ENCODE measurements at regions not wholly inside any gene's neighbourhood (a gene's known extent, or its start where the extent isn't known, plus 50 kb on each side); places are given as distances from the start of the nearest gene placed in this dataset.
"Not testable (repeated sequence)": the region's sequence is repeated elsewhere in the genome, so short reads cannot be mapped to it uniquely, and the experiment has no call there.

DNA sequence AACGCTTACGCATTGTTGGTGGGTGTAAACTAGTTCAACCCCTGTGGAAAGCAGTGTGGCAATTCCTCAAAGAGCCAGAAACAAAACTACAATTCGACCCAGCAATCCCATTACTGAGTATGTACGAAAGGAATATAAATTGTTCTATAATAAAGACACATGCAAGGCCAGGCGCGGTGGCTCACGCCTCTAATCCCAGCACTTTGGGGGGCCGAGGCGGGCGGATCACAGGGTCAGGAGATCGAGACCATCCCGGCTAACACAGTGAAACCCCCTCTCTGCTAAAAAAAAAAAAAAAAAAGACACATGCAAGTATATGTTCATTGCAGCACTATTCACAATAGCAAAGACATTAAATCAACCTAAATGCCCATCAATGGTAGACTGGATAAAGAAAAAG, 217.6 kb upstream of the ISL1 start:
- DNase-seq (ENCODE audit: low spot score) = not testable (repeated sequence)

DNA sequence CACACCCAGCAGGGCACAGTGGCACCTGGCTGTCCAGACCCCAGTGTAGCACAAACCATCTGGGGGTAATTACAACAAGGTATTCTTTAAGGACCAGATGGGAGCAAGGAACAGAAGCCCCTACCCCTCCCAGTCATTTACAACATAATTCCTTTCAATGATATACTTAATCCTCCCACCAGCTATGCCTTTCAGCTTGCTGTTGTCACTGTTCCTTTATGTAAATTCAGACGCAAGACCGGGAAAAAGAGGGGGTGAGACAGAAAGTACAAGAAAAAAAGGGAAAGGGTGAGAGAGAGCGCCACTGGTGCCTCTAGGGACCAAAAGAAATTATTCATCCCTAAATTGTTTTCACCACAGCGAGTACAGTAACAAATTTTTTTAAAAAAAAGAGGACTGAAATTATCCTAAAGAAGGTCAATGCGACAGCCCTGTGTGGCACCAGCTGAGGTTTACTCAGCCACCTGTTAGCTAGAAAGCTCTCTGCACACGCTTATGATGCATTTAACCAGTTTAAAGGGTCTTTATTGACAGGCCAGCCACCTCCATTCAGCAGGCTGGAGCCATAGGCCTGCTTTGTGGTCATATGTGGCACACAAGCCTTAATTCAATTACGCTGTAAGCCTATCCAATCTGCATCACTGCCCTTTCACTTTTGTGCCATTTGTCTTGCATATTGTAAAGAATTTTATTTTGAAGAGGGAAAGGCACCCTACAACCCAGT, 210.2 kb upstream of the ISL1 start:
- DNase-seq (ENCODE audit: low spot score) = no peak

DNA sequence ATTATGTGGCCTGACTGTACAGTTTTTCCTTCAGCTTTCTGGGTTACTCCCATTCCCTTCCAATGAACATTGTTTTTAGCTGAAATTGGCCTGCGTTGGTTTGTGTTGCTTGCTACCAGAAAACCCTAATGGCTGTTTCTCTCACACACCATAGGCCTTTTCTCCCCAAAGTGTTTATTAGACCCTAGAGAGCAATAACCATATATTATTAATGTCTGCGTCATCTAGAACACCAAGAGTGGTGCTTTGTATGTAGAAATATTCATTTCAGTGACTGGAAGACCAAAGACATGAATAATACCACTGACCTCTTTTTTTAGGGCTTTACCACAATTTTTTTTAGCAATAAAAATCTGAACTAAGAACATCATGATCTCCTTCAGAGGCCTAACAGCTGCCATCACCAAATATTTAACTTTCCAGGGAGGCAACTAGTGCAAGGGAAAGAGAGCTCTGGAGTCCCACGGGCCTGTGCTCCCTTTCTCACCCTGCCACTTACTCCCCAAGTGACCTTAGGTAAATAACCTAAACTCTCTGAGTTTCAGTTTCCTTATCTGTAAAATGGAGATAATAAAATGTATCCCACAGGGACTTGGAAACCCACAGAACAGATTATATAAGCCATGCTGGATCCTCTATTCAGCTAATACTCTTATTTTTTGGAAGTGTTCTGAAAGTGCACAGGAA, 201.9 kb upstream of the ISL1 start:
- DNase-seq (ENCODE audit: low spot score) = no peak

DNA sequence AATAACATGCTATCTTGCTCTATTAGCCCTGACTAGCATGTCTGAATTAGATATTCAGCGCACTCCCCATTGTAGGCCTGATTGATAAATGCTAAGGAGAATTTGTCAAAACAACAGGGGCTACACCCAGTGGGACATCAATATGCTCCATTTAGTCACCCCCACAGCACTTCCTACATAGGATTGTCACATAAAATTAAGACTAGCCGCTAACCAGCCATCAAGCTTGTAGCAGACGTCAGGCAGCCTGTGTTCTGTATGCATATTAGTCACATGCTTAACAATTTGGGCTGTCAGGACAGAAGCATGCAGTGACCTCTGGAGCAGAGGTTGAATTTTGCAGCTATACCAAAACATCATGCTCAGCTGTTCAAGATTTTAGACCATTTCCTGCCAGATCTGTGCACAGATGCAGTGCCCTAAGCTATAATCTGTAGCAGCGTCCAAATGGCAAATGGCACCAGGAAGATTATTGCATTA, 197.4 kb upstream of the ISL1 start:
- DNase-seq (ENCODE audit: low spot score) = no peak

DNA sequence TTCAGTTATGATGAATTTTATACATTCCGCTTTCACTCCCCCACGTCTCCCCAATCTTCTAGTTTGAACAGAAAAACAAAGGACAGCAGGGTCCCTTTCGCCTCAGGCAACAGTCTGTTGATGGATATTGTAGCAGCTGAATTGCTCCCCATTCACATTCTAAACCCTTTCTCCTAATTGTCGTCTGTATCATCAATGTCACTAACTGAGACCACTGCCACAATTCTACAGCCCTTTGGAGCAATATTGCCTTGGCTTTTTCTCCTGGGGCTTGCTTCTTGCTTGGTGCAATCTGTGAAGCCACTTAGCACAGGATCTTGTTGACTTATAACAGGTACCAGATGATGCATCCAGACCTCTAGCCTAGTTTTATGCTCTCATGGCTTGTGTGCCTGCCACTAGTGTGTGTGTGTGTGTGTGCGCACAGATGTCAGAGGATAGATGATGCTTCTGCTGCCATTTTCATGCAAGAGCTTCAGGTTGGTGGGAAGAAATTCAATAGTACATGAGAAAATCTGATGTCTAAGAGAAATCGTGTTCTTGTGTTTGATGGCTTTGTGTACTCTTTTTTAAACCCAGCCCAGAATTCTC, 195.2 kb upstream of the ISL1 start:
- DNase-seq (ENCODE audit: low spot score) = no peak

DNA sequence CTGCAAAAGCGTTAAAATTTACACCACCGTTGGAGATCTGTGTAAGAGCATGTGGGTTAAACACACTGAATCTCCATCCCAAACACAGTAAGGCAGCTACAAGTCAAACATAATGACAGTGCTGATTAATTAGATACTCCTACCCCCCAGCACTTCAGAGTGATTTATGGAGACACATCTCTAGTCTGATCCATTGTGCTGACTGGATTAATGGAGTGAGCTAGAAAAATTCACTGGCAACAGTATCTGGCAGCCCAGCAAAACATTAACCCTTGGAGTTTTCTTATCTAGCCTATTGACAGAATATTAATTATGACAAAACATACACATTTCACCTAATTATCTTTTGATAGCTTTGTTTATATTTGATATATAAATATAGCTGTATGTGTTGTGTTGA, 188.6 kb upstream of the ISL1 start:
- no peak for DNase-seq (ENCODE audit: low spot score)

DNA sequence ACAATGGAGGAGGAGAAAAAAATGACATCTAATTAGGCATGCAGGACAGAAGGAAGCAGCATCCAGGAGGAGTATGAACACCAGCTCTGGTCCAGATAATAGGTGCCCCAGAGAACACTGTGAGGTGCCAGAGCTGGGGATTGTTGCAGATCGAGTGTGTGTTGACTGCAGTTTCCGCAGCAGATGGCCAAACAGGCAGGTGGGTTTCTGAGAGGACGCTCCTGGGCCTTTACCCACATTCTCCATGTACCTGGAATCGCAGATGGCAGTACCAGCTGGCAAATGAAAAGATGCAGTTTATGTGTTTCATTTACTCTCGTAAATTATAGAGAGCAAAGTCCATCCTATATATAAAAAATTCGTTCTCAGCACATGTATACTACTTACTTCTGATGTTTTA, 182.2 kb upstream of the ISL1 start:
- DNase-seq (ENCODE audit: low spot score) = no peak

DNA sequence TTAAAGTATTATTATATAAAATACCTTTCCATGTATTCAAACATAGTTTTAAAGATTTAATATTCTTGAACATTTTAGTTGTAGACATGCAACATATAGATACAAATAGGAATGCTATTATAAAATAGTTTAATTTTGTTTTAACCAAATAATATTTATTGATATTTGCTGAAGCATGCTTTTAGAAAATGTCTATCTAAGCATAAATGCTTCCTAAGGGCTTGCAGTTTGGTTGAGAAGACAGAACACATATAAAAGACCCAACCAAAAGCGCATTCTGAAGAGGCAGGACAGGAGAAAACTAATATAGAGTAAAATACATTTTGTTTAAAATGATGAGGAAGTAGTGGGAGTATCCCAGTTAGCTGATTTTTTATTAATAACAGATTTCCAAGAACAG, 181.5 kb upstream of the ISL1 start:
- DNase-seq (ENCODE audit: low spot score) = no peak

DNA sequence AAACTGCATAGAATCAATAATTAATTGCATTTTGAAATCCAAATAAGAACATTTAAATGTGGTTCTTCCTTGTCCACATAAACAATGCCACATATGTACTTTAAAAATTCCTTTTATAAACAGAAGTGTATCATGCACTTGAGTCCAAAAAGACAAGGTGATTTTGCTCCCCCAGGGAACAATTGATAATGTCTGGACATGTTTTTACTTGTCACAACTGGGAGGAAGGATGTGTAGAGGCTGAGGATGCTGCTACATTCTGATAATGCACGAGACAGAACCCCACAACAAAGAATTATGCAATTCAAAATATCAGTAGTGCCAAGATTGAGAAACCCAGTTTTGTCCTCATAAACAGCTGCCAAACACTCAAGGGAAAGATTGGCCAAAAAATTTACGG, 181.1 kb upstream of the ISL1 start:
- no peak for DNase-seq (ENCODE audit: low spot score)

DNA sequence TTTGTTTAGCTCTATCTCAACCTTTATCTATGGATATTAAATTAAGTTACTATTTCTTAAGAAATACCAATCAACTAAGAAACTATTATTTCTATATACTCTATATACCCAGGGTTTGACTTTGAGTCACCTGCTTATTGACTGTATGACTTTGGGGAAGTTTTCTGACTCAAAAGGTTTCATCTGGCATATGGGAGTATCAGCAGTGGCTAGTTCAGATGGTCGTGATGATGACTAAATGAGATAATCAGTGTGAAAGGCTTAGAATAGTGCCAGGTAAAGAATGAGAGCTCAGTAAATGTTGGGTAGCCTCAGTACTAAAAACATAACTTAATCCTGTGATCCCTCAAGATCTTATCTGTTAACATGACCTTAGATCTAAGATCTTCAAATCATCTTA, 179.7 kb upstream of the ISL1 start:
- DNase-seq (ENCODE audit: low spot score) = no peak

DNA sequence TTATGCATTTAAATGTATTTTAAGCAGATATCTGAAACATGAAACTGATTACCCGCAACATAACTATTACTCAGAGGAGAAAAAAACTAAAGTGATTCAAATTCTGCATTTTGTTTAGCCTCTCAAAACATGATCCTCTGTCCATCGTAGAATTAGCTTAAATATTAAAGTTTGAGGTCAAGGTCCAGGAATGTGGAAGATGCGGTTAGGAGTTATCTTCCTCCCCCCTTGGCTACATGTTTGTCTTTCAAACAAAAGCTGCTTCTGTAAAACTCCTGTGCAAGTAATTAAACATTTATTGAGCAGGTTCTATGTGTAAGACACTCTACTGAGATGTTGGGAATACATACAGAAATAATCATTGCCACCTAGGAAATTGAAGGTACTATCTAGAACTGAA, 175.0 kb upstream of the ISL1 start:
- no peak for DNase-seq (ENCODE audit: low spot score)

DNA sequence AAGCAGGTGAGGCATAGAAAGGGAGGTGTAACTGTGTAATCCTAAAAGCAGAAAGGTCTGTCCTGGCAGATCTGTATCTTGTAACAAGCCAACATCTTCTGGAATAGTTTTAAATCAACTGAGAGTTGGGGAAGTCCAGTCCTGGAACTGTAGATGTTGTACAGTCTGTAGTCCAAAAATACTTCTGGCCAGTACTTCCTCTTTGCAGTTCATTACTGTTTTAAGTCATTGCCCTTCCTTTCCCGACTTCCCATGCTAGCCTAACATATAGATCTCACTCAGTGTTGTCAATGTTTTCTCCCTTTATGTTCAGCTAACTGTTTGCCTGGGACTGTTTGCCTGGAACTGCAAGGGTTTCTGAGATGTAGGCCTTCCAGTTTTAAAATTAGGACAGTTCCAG, 168.5 kb upstream of the ISL1 start:
- no peak for DNase-seq (ENCODE audit: low spot score)

DNA sequence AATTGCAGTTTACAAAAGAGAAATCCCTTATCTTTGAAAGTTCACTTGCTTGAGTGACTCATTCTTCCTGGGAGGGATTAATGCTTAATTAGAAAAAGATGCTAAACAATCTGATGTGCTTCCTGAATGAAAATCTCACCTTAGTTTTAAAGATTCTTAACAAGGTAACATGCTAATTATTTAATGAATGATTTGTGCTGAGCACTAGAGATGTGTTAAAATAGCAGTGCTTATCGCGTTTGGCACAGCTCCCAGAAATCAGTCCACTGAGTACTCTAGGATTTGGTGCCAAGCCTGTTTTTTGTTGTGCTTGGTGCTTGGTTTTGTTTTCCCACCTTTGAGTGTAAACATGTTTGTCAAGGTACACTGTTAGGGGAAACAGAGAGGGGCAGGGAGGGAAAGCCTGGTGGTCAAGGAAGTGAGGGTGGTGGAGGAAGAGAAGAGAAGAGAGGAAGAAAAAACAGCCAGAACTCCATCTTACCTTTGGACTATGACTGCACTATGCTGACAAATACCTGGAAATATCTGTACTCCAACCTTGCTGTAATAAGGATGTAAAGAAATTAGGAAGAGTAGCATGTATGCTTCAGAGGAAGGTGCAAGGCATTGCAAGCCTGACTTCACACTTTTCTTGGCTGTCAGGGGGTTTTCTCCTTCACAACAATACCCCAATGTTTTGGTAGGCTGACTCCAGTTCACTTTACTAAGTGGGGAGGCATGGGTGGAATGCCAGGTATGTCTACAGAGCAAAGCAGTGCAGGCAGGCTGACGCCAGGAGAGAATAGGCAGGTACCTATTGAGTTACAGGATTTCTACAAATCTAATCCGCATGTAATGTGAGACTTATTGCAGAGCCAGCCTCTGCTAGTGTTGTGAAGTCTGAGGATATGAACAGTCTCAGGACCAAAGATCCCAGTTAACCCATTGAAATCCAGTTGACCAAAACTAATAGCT, 157.2 kb upstream of the ISL1 start:
- DNase-seq (ENCODE audit: low spot score) = no peak

DNA sequence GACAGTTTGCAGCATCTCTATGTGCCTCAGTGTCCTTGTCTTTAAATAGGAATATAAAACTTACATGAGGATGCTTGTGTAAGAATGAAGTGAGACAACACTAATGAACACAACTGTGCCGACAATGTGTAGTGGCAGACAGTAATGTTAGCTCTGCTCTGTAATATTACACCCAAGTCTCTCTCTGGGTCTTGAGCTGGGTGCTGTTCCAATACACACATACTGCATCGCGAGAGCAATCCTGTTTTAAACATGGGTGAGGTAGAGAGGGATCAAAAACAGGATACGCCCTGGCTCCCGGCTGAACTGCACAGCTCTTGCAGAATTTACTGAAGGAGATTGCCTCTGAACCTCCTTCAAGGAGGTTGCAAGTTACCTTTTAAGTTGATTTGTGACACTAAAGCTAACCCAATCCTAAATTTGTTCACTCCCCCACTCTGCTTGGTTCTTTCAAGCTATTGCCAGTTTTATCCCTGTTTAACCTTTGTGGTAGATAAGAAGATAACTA, 155.2 kb upstream of the ISL1 start:
- no peak for DNase-seq (ENCODE audit: low spot score)

DNA sequence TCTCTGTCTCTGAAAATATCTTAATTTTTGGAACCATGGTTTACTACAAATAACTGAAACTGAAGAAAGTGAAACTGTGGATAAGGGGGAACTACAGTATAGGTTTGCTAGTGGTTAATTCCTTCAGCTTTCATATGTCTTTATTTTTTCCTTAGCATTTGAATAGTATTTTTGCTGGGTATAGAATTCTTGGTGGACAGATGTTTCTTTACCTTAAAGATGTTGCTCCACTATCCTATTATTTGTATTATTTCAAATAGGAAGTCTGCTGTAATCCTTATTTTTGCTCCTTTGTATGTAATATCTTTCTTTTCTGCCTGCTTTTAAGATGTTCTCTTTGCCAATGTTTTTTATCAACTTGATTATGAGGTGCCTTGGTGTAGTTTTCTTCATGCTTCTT, 152.9 kb upstream of the ISL1 start:
- DNase-seq (ENCODE audit: low spot score) = no peak

DNA sequence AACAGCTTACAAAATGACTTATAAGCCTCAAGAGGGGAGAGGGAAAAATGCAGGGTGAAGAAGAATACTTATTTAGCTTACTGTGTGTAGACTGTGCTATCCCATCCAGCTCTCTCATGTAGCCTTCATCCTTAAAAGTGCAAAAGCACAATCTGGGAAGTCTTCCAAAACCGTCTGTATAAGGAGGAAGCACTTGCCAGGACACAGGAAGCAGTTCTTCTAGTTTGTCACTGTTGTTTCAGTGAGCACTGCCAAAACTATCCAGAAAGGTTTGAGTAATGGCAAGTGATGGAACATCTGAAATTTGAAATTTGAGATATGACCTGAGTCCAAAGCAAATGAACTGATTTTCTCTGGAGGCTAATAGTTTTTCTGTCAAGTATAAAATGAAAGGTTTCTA, 140.8 kb upstream of the ISL1 start:
- no peak for DNase-seq (ENCODE audit: low spot score)

DNA sequence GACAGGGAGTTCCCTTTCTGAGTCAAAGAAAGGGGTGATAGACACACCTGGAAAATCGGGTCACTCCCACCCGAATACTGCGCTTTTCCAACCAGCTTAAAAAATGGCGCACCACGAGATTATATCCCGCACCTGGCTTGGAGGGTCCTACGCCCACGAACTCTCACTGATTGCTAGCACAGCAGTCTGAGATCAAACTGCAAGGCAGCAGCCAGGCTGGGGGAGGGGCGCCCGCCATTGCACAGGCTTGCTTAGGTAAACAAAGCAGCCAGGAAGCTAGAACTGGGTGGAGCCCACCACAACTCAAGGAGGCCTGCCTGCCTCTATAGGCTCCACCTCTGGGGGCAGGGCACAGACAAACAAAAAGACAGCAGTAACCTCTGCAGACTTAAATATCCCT, 132.3 kb upstream of the ISL1 start:
- DNase-seq (ENCODE audit: low spot score) = not testable (repeated sequence)

DNA sequence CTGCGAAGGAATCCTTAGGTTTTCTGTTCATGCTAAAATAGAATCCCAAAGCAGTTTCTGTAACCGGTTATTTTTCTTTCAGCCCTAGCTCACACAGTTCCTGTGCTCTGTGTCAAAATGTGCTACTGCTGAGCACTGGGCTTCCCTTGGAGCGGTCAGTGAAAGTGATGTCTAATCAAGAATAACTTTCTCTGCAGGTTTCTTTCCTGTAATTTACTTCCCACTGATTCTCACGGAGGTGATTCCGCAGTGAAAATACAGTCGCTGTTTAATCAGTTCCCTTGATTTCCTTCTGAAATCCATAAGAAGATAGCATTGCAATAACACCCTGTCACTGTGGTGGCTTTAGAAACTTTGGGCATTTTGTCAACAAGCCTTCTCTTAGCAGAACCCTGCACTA, 112.0 kb upstream of the ISL1 start:
- no peak for DNase-seq (ENCODE audit: low spot score)

DNA sequence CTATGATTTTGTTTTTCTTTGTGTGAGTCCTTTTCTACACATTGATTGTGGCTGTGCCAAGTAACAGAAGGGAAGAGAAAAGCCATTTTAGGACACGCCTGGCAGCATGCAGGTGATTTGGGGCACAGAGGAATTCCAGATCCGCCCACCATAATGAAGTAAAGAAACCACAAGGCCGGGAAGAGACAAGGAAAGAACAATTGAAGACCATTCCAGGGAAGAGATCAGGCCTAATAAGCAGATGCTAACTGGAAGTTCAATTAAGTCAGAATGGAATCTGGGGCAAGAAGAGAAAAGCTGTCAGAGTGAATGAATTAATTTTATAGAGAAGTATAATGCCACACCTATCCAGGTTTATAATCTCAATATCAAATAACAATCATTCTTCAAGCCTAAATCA, 110.2 kb upstream of the ISL1 start:
- no peak for DNase-seq (ENCODE audit: low spot score)

DNA sequence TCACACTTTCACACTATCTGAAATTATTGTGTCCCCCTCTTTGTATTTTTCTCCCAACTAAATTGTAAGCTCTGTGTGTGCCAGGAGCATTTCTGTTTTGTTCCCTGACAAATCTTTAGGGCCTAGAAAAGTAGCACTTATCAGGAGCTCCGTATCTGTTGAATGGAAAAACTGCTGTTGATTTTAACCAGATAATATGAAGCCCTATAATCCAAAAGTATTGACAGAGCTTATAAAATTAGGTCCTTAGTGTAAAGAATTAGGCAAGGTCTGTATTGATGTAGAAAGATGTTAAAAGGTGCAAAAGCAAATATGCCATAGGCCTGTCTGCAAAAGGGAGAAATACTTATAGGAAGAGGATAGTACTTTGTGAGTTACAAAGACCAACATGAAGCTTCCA, 109.4 kb upstream of the ISL1 start:
- no peak for DNase-seq (ENCODE audit: low spot score)

DNA sequence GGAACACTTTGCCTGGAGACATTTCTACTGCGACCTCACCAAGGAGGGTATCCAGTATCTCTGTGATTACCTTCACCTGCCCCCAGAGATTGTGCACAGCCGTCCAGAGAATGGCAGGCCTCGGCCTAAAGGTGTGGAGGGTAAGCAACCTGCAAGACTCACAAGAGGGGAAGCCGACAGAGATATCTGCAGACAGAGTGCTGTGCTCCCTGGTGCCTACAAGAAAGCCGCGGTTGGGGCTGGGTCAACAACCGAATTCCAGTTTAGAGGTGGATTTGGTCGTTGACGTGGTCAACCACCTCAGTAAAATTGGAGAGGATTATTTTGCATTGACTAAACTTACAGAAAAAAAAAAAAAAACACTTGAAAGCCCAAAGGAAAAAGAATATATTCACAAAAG, 107.8 kb upstream of the ISL1 start:
- DNase-seq (ENCODE audit: low spot score) = no peak

DNA sequence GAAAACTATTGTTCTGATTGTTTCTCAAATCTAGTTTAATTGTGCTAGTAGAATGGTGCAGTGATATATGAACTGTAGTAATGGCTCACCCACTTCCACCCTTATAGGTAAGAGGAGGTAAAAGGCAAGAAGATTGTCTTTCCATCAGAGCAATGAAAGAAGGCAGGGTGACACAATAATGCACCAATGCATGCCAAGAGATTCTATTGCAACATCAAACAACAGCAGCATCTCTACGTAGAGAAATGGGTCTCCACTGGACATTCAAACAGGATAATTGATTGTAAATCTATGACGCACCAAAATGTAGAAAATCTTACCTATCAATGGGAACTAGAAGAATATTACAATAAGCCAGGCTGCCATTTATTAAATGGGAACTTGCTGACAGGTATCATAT, 107.0 kb upstream of the ISL1 start:
- DNase-seq (ENCODE audit: low spot score) = no peak

All from AG20443 (cell line).